Inferior parietal cortex (tissue), 1 donor: ENCODE measurements at regions not wholly inside any gene's neighbourhood (a gene's known extent, or its start where the extent isn't known, plus 50 kb on each side); places are given as distances from the start of the nearest gene placed in this dataset.
"Not testable (repeated sequence)": the region's sequence is repeated elsewhere in the genome, so short reads cannot be mapped to it uniquely, and the experiment has no call there.

ENCODE experiments used
- DNase-seq: peaks from one replicate; pipeline ENCODE4 v3.0.0-alpha.2; 2016; ENCODE audit errors: extremely low spot score

GRCh38 chr13:50596776-50597203 is 246.7 kb downstream of the DLEU7 start:
- no peak for DNase-seq

DNA sequence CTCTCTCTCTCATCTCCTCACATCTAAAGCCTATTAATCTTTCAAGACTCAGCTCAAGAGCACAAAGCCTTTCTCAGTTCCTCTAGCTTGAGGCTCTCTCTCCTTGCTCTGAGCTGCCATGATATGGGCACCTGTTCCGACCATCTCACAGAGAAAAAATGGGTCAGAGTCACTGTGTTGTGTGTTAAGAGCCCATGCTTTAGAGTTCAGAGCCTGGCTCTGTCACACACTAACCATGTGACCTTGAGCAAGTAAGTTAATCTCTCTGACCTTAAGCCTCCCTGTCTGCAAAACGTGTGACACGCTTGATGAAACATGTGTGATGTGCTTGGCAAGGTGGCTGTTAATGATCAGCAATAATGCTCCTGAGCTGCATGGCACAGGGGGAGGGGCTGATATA is 245.2 kb downstream of the DLEU7 start:
- no peak for DNase-seq

- no peak for DNase-seq
Measured at GRCh38 chr13:50599046-50599445, 244.4 kb downstream of the DLEU7 start.

DNA sequence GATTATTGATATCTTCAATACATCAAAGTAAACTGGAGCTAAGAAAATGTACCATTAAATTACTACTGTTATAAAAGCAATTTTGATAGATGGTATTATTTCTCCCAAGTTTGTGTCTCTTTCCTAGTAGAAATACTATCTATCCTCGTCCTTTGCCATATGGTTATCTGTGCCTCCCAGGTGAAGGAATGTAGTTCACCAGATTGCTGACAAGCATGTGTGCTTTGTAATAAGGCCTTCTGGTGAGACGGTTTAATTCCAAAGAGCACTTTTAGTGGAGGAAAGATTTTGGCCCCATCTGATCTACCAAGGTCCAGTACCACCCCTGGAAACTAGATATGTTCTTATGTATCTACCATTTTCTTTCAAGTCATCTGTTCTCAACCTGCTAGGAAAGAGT is 243.6 kb downstream of the DLEU7 start:
- DNase-seq: no peak

DNA sequence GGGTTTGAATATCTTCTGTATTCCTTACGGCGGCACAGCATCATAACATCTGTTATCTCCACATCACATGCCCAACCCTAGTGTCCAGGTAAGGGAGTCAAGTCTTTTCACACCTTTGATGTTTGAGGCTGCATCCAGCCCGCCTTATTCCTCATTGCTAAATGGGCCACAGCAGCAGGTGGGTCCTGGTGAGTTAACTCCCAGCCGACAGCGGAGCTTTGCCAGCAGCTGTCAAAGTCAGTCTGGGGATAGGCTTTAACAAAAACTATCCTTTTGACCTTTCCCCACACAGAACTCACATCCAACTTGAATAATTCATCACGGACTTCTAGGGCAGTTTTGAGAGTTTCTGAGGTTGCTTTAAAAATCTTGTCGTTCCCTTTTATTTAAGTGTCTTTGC is 235.1 kb downstream of the DLEU7 start:
- DNase-seq: no peak

- no peak for DNase-seq
Measured at GRCh38 chr13:50609011-50609410, 234.5 kb downstream of the DLEU7 start.

- no peak for DNase-seq
Measured at GRCh38 chr13:50610238-50610637, 233.3 kb downstream of the DLEU7 start.

DNA sequence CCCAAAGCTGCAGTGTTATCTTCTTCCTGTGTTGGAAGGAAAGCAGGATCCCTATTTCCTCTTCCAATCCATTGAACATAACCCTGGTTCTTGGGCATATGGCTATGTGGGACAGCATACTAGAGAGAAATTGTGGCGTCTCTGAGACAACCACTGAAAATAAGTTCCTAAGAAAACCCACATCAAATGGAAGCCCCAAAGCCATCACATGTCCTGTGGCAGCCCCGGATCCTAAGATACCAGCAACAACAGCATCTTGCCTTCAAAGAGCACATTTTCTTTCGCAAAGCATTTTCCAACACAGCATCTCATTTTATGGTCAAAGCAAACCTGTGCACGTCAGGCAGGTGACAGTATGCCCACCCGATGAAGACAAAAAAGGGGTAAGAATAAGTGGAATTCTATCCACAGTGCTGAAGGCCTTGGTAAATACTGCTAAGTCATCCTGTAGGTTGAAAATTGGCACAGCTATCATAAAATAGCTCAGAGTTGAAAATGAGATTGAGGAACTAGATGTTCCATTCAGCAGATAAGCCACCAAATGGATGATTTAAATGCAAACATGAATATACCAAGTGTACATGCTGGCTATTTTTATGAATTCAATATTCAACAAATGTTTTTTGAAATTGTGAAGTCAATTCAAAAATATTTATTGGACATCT is 232.2 kb downstream of the DLEU7 start:
- no peak for DNase-seq

DNA sequence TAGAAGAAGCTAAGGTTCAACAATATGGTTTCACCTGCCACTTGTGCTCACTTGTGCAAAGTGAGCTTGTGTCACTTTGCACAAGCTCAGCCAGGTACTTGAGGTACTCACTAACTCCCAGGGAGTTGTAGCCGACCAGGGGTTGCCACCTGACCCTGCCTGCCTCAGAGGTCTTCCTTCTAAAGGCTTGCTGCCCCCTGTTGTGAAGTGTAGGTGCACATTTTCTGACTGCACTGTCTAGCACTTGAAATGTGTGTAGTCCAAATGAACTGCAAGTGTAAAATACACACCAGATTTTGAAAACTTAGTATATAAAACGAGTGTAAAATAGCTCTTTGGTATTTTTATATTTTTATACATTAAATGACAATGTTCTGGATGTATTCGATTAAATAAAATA is 230.8 kb downstream of the DLEU7 start:
- no peak for DNase-seq

- peak; percentile 11 for DNase-seq
Measured at GRCh38 chr13:50613356-50613831, 230.1 kb downstream of the DLEU7 start.

GRCh38 chr13:50615234-50615633 is 228.3 kb downstream of the DLEU7 start:
- no peak for DNase-seq

GRCh38 chr13:50616101-50616500 is 227.4 kb downstream of the DLEU7 start:
- no peak for DNase-seq

DNA sequence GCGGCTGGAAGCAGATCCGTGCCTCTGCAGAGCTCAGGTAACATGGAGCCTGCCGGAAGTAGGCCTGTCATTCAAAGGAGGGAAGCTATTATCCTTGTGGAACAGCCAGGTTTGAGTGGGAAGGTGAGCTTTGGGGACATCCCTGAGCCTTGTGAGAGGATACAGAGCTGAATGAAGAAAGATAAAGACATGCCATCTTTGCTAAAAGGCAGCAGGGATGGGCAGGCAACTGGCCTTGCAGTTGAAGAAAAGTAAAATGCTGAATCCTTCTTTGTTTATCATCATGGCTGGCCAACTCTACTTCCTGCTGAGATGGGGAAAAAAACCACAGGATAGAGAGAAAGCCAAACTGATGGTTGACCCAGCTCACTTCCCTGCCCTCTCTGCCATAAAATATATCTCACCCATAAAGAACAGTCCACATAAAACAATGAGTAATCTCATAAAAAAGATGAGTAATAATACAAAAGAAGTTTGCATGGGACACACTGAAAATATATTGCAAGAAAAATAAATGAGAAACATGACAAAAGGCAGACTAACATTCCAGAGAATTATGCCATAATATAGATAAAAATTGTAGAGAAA is 226.3 kb downstream of the DLEU7 start:
- no peak for DNase-seq

DNA sequence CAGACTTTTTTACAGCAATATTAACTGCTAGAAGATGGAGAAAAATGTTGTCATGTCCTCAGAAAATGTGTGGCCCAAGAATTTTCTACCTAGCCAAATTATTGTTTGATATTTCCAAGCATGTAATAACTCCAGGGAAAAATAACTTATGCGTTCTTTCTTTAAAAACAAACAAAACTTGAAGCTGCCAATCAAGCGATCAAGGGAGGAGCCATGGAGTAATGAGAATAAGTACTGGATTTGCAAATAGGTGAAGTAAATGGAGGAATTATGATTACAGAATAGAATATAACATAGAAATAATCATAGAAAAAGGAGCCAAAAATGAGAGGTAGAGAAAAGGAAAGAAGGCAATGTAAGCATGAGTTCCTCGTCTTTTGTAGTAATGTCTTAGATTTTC is 225.3 kb downstream of the DLEU7 start:
- no peak for DNase-seq

DNA sequence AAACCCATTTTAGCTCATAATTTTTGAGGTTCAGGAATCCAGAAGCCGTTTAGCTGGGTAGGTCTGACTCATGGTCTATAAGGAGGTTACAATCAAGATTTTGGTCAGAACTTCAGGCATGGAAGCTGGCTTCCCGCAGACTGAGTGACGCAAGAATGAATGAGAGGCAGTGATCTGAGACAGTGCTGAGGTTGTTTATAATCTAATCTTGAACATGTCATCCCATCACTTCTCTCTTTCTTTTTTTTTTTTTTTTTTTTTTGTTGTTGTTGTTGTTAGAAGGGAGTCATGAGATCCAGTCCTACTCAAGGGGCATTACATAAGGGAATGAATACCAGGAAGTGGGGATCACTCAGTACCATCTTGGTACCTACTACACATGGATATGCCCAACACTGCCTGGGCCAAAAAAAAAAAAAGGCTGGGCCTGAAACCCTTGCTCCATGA is 217.4 kb downstream of the DLEU7 start:
- DNase-seq: no peak

- DNase-seq: no peak
Measured at GRCh38 chr13:50627111-50627510, 216.4 kb downstream of the DLEU7 start.

- not testable (repeated sequence) for DNase-seq
Measured at GRCh38 chr13:50628512-50628911, 215.0 kb downstream of the DLEU7 start.

GRCh38 chr13:50629497-50629896 is 214.0 kb downstream of the DLEU7 start:
- no peak for DNase-seq

- DNase-seq: no peak
Measured at GRCh38 chr13:50629966-50630365, 213.5 kb downstream of the DLEU7 start.

DNA sequence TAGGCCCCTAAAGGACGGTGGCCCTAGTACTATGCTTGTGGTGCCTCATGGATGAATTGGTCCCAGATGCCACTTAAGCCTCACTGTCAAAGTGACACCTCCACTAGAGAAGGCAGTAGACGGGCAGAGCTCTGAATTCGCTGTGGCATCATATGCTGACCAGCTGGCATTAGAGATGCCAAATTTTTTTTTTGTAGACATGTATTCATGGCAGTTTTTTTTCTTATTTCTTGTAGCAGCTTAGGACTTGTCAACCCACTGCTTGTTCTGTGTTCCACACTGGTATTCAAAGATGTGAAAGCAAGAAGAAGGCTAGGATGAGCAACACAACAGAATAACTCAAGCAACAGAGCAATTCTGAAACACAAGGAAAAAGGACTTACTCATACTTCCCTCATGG is 212.5 kb downstream of the DLEU7 start:
- DNase-seq: no peak

- no peak for DNase-seq
Measured at GRCh38 chr13:50634339-50634738, 209.2 kb downstream of the DLEU7 start.

DNA sequence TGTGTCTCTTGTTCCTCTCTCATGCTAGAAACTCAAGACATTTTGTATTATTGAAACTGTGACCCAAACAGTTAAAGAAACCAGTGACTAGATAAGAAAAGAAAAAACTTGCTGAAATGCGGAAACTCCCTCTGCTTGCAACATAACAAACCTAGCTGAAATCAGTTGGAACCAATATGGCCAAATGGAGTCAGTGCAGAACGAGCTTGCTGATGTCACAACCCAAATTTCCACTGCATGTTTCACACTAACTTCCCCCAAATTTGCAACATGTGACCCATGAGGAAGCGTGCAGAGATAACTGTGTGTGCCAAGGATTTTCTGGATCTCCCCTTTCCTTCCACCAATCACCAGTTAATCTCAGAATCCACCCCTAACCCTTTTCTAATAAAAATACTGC is 208.0 kb downstream of the DLEU7 start:
- DNase-seq: peak; percentile 12

GRCh38 chr13:50636007-50636704 is 207.3 kb downstream of the DLEU7 start:
- no peak for DNase-seq
